RWPE1 (cell line): ENCODE measurements at regions not wholly inside any gene's neighbourhood (a gene's known extent, or its start where the extent isn't known, plus 50 kb on each side); places are given as distances from the start of the nearest gene placed in this dataset.

ENCODE experiments used
- CTCF ChIA-PET: fragments of 350-600 bp; sonication (Branson Sonifier 250); formaldehyde crosslinking; extraction: SDS; loops from one replicate; lab custom pipeline; 2021; lab: Yijun Ruan, JAX
- POLR2A ChIA-PET: fragments of 400-600 bp; formaldehyde crosslinking; extraction: SDS; loops from one replicate; lab custom pipeline; 2020; ENCODE audit warnings: antibody characterized with exemption; ENCODE audit not compliant: low non-redundant PET; lab: Yijun Ruan, JAX
- DNase-seq: peaks from one replicate; pipeline ENCODE4 v3.0.0; 2012; ENCODE audit warnings: low spot score
- H3K27ac ChIP-seq: fragments of 450-650 bp; 2 replicates; pipeline ENCODE4 v1.5.1; 2017
- TF ChIP-seq, protein P1 (sequence below): fragments of 450-650 bp; conservative IDR thresholded peaks from 2 replicates; pipeline ENCODE4 v1.5.1; 2017; ENCODE audit warnings: low read depth, mild to moderate bottlenecking

DNA sequence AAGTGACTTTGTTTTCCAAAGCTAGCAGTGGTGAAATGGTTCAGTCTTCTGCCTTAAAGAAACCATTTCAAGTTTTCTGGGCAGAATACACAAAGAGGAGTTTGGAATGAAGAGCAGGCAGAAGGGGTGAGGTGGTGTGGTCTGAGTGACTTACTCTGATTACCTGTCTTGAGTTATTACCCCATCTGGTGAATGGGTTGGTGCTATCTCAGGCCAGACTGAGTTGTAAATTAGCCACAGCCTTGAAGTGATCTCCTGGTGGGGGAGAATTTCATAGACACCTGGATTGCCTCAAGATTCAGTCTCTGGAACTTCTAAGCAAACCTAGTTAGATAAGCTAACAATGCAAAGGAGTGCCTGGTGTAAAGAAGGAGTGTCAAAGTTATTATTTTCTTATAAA, 983.5 kb upstream of the NXPH2 start:
- ChIA-PET CTCF (no interaction called here), POLR2A (no interaction called here)
- TF ChIP-seq, protein P1, sequence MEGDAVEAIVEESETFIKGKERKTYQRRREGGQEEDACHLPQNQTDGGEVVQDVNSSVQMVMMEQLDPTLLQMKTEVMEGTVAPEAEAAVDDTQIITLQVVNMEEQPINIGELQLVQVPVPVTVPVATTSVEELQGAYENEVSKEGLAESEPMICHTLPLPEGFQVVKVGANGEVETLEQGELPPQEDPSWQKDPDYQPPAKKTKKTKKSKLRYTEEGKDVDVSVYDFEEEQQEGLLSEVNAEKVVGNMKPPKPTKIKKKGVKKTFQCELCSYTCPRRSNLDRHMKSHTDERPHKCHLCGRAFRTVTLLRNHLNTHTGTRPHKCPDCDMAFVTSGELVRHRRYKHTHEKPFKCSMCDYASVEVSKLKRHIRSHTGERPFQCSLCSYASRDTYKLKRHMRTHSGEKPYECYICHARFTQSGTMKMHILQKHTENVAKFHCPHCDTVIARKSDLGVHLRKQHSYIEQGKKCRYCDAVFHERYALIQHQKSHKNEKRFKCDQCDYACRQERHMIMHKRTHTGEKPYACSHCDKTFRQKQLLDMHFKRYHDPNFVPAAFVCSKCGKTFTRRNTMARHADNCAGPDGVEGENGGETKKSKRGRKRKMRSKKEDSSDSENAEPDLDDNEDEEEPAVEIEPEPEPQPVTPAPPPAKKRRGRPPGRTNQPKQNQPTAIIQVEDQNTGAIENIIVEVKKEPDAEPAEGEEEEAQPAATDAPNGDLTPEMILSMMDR = no peak
- H3K27ac ChIP-seq = no peak overlapping the region
- DNase-seq = no peak

DNA sequence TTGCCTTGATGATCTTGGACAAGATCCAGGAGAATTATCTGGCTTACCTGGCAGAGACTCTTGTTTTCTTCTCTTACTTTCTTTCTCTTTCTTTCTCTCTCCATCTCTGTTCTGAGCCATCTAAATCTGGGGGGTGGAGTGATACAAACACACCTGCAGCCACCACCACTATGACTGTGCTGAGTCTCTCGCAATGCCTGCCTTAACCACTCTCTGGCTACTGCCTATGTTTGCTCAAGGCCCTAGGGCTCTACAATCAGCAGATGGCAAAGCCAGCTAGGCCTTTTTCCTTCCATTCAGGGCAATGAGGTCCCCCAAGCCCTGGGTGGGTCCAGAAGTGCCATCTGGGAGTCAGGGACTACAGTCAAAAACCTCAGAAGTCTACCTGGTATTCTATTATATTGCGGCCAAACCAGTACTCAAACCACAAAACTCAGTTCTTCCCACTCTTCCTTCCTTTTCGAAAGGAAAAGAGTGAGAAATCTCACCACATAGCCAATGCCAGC, 978.9 kb upstream of the NXPH2 start:
- no peak overlapping the region for H3K27ac ChIP-seq
- DNase-seq = no peak
- POLR2A ChIA-PET = no interaction called here
- CTCF ChIA-PET = no interaction called here
- TF ChIP-seq, protein P1 = no peak

DNA sequence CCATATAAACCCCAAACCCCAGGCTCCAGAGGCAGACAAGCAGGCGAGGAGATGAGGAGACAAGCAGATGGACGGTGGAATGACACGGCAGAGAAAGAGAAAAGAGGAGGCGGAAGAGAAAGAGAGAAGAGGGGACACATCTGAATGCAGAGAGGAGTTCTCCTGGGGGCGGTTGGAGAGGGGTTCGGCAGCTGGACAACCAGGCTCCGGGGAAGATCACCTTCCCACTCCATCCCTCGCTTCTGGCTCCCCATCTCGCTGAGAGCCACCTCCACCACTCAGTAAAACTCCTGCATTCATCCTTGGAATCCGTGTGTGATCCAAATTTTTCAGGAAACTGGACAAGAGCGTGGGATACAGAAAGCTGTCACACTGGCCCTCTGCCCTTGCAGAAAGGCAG, 966.7 kb upstream of the NXPH2 start:
- no peak for DNase-seq
- TF ChIP-seq, protein P1 = no peak
- ChIA-PET CTCF (no interaction called here), POLR2A (no interaction called here)
- H3K27ac ChIP-seq = no peak overlapping the region

DNA sequence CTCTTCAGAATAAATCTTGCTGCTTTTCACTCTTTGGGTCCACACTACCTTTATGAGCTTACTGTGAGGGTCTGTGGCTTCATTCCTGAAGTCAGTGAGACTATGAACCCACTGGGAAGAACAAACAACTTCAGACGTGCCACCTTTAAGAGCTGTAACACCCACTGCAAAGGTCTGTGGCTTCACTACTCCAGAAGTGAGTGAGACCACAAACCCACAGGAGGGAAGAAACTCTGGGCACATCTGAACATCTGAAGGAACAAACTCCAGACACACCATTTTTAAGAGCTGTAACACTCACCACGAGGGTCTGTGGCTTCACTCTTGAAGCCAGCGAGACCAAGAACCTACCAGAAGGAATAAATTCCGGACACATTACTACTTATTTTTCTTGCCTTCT, 964.1 kb upstream of the NXPH2 start:
- no peak for DNase-seq
- ChIA-PET POLR2A (interaction anchor here (0.7 kb wide), 1 partner anchor 1812 kb away, joined by 3 read pairs; no protein-coding TSS in a partner anchor), CTCF (no interaction called here)
- TF ChIP-seq, protein P1 = no peak
- no peak overlapping the region for H3K27ac ChIP-seq

DNA sequence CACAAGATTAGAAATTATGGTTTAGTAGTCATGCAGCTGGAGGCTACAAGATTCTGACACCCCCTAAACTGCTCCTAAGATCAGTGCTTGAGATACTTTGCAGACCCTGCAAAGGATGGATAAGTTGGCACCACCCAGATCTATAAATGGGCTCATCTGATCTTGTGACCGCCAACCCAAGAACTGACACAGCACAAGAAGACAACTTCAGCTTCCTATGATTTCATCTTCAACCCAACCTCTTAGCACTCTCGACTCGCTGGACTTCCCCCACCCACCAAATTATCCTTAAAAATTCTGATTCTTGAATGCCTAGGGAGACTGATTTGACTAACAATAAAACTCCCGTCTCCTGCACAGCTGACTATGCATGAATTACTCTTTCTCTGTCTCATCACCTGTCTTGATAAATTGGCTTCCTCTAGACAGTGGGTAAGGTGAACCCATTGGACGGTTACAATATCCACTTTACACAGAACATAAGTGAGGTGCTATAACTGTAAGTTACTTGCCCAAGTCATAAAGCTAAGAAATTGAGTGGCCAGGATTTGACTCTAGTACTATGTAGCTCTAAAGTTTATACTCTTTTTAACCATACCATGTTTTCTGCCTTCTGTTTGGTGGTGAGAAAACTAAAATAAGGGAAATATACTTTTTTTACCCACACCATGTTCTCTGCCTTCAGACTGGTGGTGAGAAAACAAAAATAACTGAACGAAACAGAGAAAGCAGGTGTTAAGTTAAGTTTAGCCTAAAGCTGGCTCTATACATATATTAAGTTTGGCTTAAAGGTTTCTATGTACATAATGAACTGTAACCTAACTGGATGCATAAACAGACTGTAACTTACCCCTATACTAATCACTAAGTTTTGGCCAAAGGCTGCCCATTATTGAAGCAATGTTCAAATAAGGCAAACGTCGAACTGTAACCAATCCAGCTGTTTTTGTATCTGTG, 962.3 kb upstream of the NXPH2 start:
- TF ChIP-seq, protein P1 = no peak

DNA sequence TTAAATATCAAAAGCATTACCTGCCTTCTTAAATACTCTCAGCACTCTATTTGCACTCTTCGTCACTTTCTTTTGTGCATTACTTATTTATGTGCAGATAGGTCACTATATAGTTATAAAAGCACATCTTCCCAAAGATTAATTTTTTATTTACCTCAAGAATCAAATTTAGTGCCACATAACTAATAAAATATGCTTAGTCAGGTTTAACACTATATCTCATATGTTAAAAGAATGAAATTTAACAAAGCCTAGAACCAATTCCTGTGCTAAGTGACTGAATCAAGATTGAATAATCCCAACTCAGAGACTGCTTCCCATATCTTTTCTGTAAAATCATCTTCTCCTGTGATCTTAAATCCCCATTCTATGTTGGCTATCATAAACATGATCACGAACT, 957.5 kb upstream of the NXPH2 start:
- DNase-seq = no peak
- no peak overlapping the region for H3K27ac ChIP-seq
- POLR2A ChIA-PET = no interaction called here
- CTCF ChIA-PET = no interaction called here
- TF ChIP-seq, protein P1 = no peak

More for the DNA sequence above, 962.3 kb upstream of the NXPH2 start:
- DNase-seq = no peak
- POLR2A ChIA-PET = no interaction called here
- CTCF ChIA-PET = interaction anchor here (0.6 kb wide), 1 partner anchor 11 kb away, joined by 3 read pairs; no protein-coding TSS in a partner anchor
- no peak overlapping the region for H3K27ac ChIP-seq
